IMR-90 (cell line): ENCODE measurements at regions not wholly inside any gene's neighbourhood (a gene's known extent, or its start where the extent isn't known, plus 50 kb on each side); places are given as distances from the start of the nearest gene placed in this dataset.
A peak's percentile ranks its signal among the peaks of the same experiment; 100 is the strongest.

Source experiments
- ATAC-seq: fragments of 200-7000 bp; cut with Tn5 transposase; 2 replicates; pipeline ENCODE4 v1.9.1; 2020; ENCODE audit warnings: low read depth, mild to moderate bottlenecking, moderate library complexity
- BruUV-seq: library from RNA; stranded (reverse); fragments of 400-500 nt; replicated peaks from 2 replicates; lab custom pipeline; 2021; lab: Mats Ljungman, UMichigan
- CTCF ChIA-PET: fragments of 300-600 bp; formaldehyde crosslinking; extraction: SDS; loops from one replicate; lab custom pipeline; 2021; ENCODE audit warnings: antibody characterized with exemption; lab: Yijun Ruan, JAX
- POLR2A ChIA-PET: fragments of 300-600 bp; sonication (Branson Sonifier 250); formaldehyde crosslinking; loops from one replicate; lab custom pipeline; 2022; ENCODE audit warnings: antibody characterized with exemption; ENCODE audit not compliant: unreplicated experiment; lab: Charles Lee
- DNase-seq: peaks from one replicate; pipeline ENCODE4 v3.0.0; 2013
- H2AFZ ChIP-seq: replicated peaks from 2 replicates; pipeline ENCODE3; 2013; ENCODE audit warnings: low read length, mild to moderate bottlenecking; ENCODE audit not compliant: poor library complexity
- H2AK5ac ChIP-seq: 2 replicates; pipeline ENCODE4 v1.6.1; 2013; ENCODE audit warnings: low read depth, low read length, inconsistent platforms
- H2AK9ac ChIP-seq: replicated peaks from 2 replicates; pipeline ENCODE3; 2013; ENCODE audit warnings: mild to moderate bottlenecking, low read depth, low read length, moderate library complexity; ENCODE audit not compliant: poor library complexity
- H2BK120ac ChIP-seq: 2 replicates; pipeline ENCODE4 v1.6.1; 2013; ENCODE audit warnings: low read depth, low read length, inconsistent platforms
- H2BK15ac ChIP-seq: 3 replicates; pipeline ENCODE4 v1.6.1; 2013; ENCODE audit warnings: low read depth, low read length, inconsistent platforms
- H2BK20ac ChIP-seq: 2 replicates; pipeline ENCODE4 v1.6.1; 2013; ENCODE audit warnings: low read depth, mild to moderate bottlenecking, inconsistent platforms, low read length, moderate library complexity
- H2BK5ac ChIP-seq: 2 replicates; pipeline ENCODE4 v1.6.1; 2013; ENCODE audit warnings: mild to moderate bottlenecking, low read depth, low read length, inconsistent platforms; ENCODE audit not compliant: poor library complexity, severe bottlenecking
- H3K14ac ChIP-seq: replicated peaks from 2 replicates; pipeline ENCODE4 v1.6.1; 2013; ENCODE audit warnings: low read depth, low read length, inconsistent platforms
- H3K18ac ChIP-seq: 2 replicates; pipeline ENCODE4 v1.6.1; 2013; ENCODE audit warnings: low read depth, low read length, control low read depth
- H3K23ac ChIP-seq: 2 replicates; pipeline ENCODE4 v1.6.1; 2013; ENCODE audit warnings: low read depth, low read length, inconsistent platforms
- H3K27ac ChIP-seq: 2 replicates; pipeline ENCODE4 v1.5.1; 2013; ENCODE audit warnings: mild to moderate bottlenecking, control low read depth, low read length; ENCODE audit not compliant: insufficient read depth
- H3K27me3 ChIP-seq: 2 replicates; pipeline ENCODE4 v1.6.1; 2013; ENCODE audit warnings: low read length; ENCODE audit not compliant: control insufficient read depth, insufficient read depth
- H3K36me3 ChIP-seq: 2 replicates; pipeline ENCODE4 v1.6.1; 2013; ENCODE audit warnings: low read length, mixed read lengths; ENCODE audit not compliant: control insufficient read depth, insufficient read depth
- H3K4ac ChIP-seq: 2 replicates; pipeline ENCODE4 v1.6.1; 2013; ENCODE audit warnings: low read depth, low read length, inconsistent platforms
- H3K4me1 ChIP-seq: 2 replicates; pipeline ENCODE4 v1.6.1; 2013; ENCODE audit warnings: low read length, mixed read lengths; ENCODE audit not compliant: control insufficient read depth, insufficient read depth
- H3K4me2 ChIP-seq: 2 replicates; pipeline ENCODE4 v1.6.1; 2013; ENCODE audit warnings: low read depth, mild to moderate bottlenecking, control low read depth, low read length, moderate library complexity
- H3K4me3 ChIP-seq: 2 replicates; pipeline ENCODE4 v1.5.1; 2013; ENCODE audit warnings: low read depth, mild to moderate bottlenecking, control low read depth, low read length, moderate library complexity; ENCODE audit not compliant: insufficient read depth
- H3K56ac ChIP-seq: 2 replicates; pipeline ENCODE4 v1.6.1; 2013; ENCODE audit warnings: low read length, inconsistent platforms; ENCODE audit not compliant: insufficient read depth; ENCODE audit errors: extremely low read depth
- H3K79me1 ChIP-seq, 2 experiments: 2 replicates each; pipeline ENCODE4 v1.6.1; 2013; ENCODE audit warnings: low read length in 2 of 2, inconsistent platforms in 1 of 2, low read depth in 1 of 2
- H3K9ac ChIP-seq: 2 replicates; pipeline ENCODE4 v1.6.1; 2013; ENCODE audit warnings: low read depth, low read length, control low read depth
- H3K9me1 ChIP-seq: 2 replicates; pipeline ENCODE4 v1.6.1; 2013; ENCODE audit warnings: low read length, inconsistent platforms; ENCODE audit not compliant: insufficient read depth
- H3K9me3 ChIP-seq: 2 replicates; pipeline ENCODE4 v1.6.1; 2013; ENCODE audit warnings: low read length; ENCODE audit not compliant: control insufficient read depth, insufficient read depth
- H4K20me1 ChIP-seq: 2 replicates; pipeline ENCODE4 v1.6.1; 2013; ENCODE audit warnings: low read length, inconsistent platforms; ENCODE audit not compliant: insufficient read depth
- H4K5ac ChIP-seq: 2 replicates; pipeline ENCODE4 v1.6.1; 2013; ENCODE audit warnings: mild to moderate bottlenecking, low read depth, low read length, control low read depth
- H4K8ac ChIP-seq, 2 experiments: 2 replicates each; pipeline ENCODE4 v1.6.1; 2013; ENCODE audit warnings: low read depth in 2 of 2, low read length in 2 of 2, control low read depth in 1 of 2, inconsistent platforms in 1 of 2
- H4K91ac ChIP-seq: 2 replicates; pipeline ENCODE4 v1.6.1; 2013; ENCODE audit warnings: low read depth, low read length, inconsistent platforms; ENCODE audit not compliant: insufficient read depth
- BHLHE40 ChIP-seq: fragments of 150-350 bp; IDR thresholded peaks from 2 replicates; pipeline ENCODE4 v1.6.1; 2016; ENCODE audit warnings: mild to moderate bottlenecking, low read depth, low read length
- CHD1 ChIP-seq: IDR thresholded peaks from 2 replicates; pipeline ENCODE4 v1.6.1; 2012; ENCODE audit warnings: low read depth, low read length, improper control_type of control experiment
- CTCF ChIP-seq: conservative IDR thresholded peaks from 2 replicates; pipeline ENCODE4 v1.5.1; 2012; ENCODE audit warnings: mild to moderate bottlenecking, low read depth, low read length, improper control_type of control experiment
- ELK1 ChIP-seq: fragments of 150-350 bp; IDR thresholded peaks from 2 replicates; pipeline ENCODE4 v1.6.1; 2016; ENCODE audit warnings: low read depth, mild to moderate bottlenecking, low read length, moderate library complexity, borderline replicate concordance
- FOS ChIP-seq: fragments of 150-350 bp; IDR thresholded peaks from 2 replicates; pipeline ENCODE4 v1.6.1; 2016; ENCODE audit warnings: low read depth, low read length
- MAFK ChIP-seq: IDR thresholded peaks from 2 replicates; pipeline ENCODE4 v1.6.1; 2012; ENCODE audit warnings: low read depth, low read length, improper control_type of control experiment
- MXI1 ChIP-seq: IDR thresholded peaks from 2 replicates; pipeline ENCODE4 v1.6.1; 2012; ENCODE audit warnings: low read depth, mild to moderate bottlenecking, low read length, moderate library complexity, borderline replicate concordance
- NFE2L2 ChIP-seq: fragments of 150-350 bp; IDR thresholded peaks from 2 replicates; pipeline ENCODE4 v1.6.1; 2016; ENCODE audit warnings: low read depth, mild to moderate bottlenecking, low read length
- POLR2A ChIP-seq: IDR thresholded peaks from 2 replicates; pipeline ENCODE4 v1.6.1; 2012; ENCODE audit warnings: mild to moderate bottlenecking, low read depth, low read length
- RAD21 ChIP-seq: IDR thresholded peaks from 2 replicates; pipeline ENCODE4 v1.6.1; 2012; ENCODE audit warnings: low read length, improper control_type of control experiment
- RCOR1 ChIP-seq: IDR thresholded peaks from 2 replicates; pipeline ENCODE4 v1.6.1; 2012; ENCODE audit warnings: mild to moderate bottlenecking, low read length, improper control_type of control experiment; ENCODE audit not compliant: insufficient replicate concordance
- RFX5 ChIP-seq: IDR thresholded peaks from 2 replicates; pipeline ENCODE4 v1.8.0; 2012; ENCODE audit warnings: low read depth, mild to moderate bottlenecking, low read length, moderate library complexity
- SMC3 ChIP-seq: fragments of 150-350 bp; IDR thresholded peaks from 2 replicates; pipeline ENCODE4 v1.6.1; 2016; ENCODE audit warnings: low read depth, mild to moderate bottlenecking, antibody characterized with exemption, low read length, moderate library complexity
- USF2 ChIP-seq: fragments of 150-350 bp; IDR thresholded peaks from 2 replicates; pipeline ENCODE4 v1.6.1; 2017; ENCODE audit warnings: mild to moderate bottlenecking, antibody characterized with exemption, low read length, low read depth
- WGBS, 2 experiments: methylation state at CpG; one replicate each; pipeline versions ENCODE4 v1.1.5 to v1.1.7; 2013; ENCODE audit warnings: missing lambda C conversion rate in 2 of 2; ENCODE audit not compliant: insufficient read length in 1 of 2; ENCODE audit errors: extremely low coverage in 2 of 2; 5-methylcytosine and 5-hydroxymethylcytosine counted together
- dilution Hi-C: fragments of 300-500 bp; cut with HindIII; formaldehyde crosslinking; loops from one replicate; pipeline ENCODE4 v1.14.3; 2018; ENCODE audit warnings: low sequenced_read_pairs; ENCODE audit not compliant: unreplicated experiment
- in situ Hi-C: fragments of 300-500 bp; cut with MboI; formaldehyde crosslinking; loops from 3 replicates; pipeline ENCODE4 v1.14.3; 2019; ENCODE audit warnings: low sequenced_read_pairs, inconsistent platforms, mixed read lengths
- intact Hi-C: fragments of 100-400 bp; cut with micrococcal nuclease; formaldehyde crosslinking; loops from 2 replicates; pipeline ENCODE4 v1.10.0; 2022

GRCh38 chr5:31021181-31021624 is 172.3 kb upstream of the CDH6 start:
- no peak overlapping the region for H3K18ac ChIP-seq
- H3K9ac ChIP-seq = no peak overlapping the region
- peak overlapping the region; percentile 50; the same call in 1 of the 2 replicates for H2BK120ac ChIP-seq
- no peak overlapping the region for H2AK5ac ChIP-seq
- peaks cover 2% of the 10 kb centered on the region; the same call in 1 of the 2 replicates for H3K4me1 ChIP-seq
- H2BK5ac ChIP-seq = peak overlapping the region; percentile 39
- H2AK9ac ChIP-seq = no peak overlapping the region
- H4K91ac ChIP-seq = no peak overlapping the region
- dilution Hi-C loops = no loop called here
- WGBS, 2 experiments = no CpG with 5 or more reads among the region's 2 CpGs
- H4K20me1 ChIP-seq = no peaks in the 10 kb centered on the region
- H3K9me1 ChIP-seq = peaks cover 9% of the 10 kb centered on the region
- H3K4me3 ChIP-seq = no peak overlapping the region
- no peaks in the 10 kb centered on the region for H3K79me1 ChIP-seq
- no peak overlapping the region for H3K4ac ChIP-seq
- H3K14ac ChIP-seq = no peak overlapping the region
- ATAC-seq (peak; percentile 77), DNase-seq (peak; percentile 85)
- H4K8ac ChIP-seq = no peak overlapping the region
- intact Hi-C loops = no loop called here
- H3K27ac ChIP-seq = no peak overlapping the region
- in situ Hi-C loops = no loop called here
- peak overlapping the region; percentile 1; the same call in 1 of the 2 replicates for H2BK20ac ChIP-seq
- no TSS peak for BruUV-seq
- H2BK15ac ChIP-seq = no peak overlapping the region
- no peaks in the 10 kb centered on the region for H3K9me3 ChIP-seq
- H3K4me2 ChIP-seq = peak overlapping the region; percentile 48; the same call in 1 of the 2 replicates
- no peak overlapping the region for H3K23ac ChIP-seq
- H3K27me3 ChIP-seq = no peaks in the 10 kb centered on the region
- TF ChIP-seq MAFK = peak; percentile 84
- no peak for TF ChIP-seq MXI1
- no peak for TF ChIP-seq CTCF
- no peak for TF ChIP-seq POLR2A
- no peak for TF ChIP-seq CHD1
- TF ChIP-seq NFE2L2 = no peak
- TF ChIP-seq ELK1 = no peak
- no peak for TF ChIP-seq USF2
- no peak for TF ChIP-seq RFX5
- TF ChIP-seq FOS = peak; percentile 37
- no peak for TF ChIP-seq SMC3
- no peak for TF ChIP-seq BHLHE40
- TF ChIP-seq RAD21 = no peak
- TF ChIP-seq RCOR1 = no peak
- ChIA-PET CTCF (no interaction called here), POLR2A (no interaction called here)
- no peak overlapping the region for H3K56ac ChIP-seq
- H2AFZ ChIP-seq = no peak overlapping the region
- H4K5ac ChIP-seq = no peak overlapping the region
- H3K36me3 ChIP-seq = no peaks in the 10 kb centered on the region
